MM.1S (cell line): ENCODE measurements at regions not wholly inside any gene's neighbourhood (a gene's known extent, or its start where the extent isn't known, plus 50 kb on each side); places are given as distances from the start of the nearest gene placed in this dataset.

Experiments
- EZH2 ChIP-seq: fragments of 300-600 bp; sonication (generic); optimal IDR thresholded peaks from 2 replicates; pipeline ENCODE3; 2017; ENCODE audit warnings: low read depth, mild to moderate bottlenecking, antibody characterized with exemption, low read length, mixed read lengths
- TF ChIP-seq, protein P1 (sequence below): fragments of 300-600 bp; sonication (generic); IDR thresholded peaks from 2 replicates; pipeline ENCODE4 v1.5.1; 2016; ENCODE audit warnings: antibody characterized with exemption, low read length, mixed read lengths

- TF ChIP-seq, protein P1, sequence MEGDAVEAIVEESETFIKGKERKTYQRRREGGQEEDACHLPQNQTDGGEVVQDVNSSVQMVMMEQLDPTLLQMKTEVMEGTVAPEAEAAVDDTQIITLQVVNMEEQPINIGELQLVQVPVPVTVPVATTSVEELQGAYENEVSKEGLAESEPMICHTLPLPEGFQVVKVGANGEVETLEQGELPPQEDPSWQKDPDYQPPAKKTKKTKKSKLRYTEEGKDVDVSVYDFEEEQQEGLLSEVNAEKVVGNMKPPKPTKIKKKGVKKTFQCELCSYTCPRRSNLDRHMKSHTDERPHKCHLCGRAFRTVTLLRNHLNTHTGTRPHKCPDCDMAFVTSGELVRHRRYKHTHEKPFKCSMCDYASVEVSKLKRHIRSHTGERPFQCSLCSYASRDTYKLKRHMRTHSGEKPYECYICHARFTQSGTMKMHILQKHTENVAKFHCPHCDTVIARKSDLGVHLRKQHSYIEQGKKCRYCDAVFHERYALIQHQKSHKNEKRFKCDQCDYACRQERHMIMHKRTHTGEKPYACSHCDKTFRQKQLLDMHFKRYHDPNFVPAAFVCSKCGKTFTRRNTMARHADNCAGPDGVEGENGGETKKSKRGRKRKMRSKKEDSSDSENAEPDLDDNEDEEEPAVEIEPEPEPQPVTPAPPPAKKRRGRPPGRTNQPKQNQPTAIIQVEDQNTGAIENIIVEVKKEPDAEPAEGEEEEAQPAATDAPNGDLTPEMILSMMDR, result no peak
- no peak for TF ChIP-seq EZH2
These were observed 154.8 kb upstream of the MAST4 start for GRCh38 chr5:66441351-66441750.
